KMS-11 (cell line): ENCODE measurements at regions not wholly inside any gene's neighbourhood (a gene's known extent, or its start where the extent isn't known, plus 50 kb on each side); places are given as distances from the start of the nearest gene placed in this dataset.

Experiments
- H2AFZ ChIP-seq: fragments of 200-600 bp; sonication (generic); 2 replicates; pipeline ENCODE4 v1.6.1; 2016; ENCODE audit warnings: antibody characterized with exemption, mixed run types, low read depth
- H3K27ac ChIP-seq: fragments of 200-600 bp; sonication (generic); 2 replicates; pipeline ENCODE4 v1.6.1; 2016; ENCODE audit warnings: mild to moderate bottlenecking, mixed run types
- H3K27me3 ChIP-seq: fragments of 200-600 bp; sonication (generic); 2 replicates; pipeline ENCODE4 v1.6.1; 2017; ENCODE audit warnings: mild to moderate bottlenecking, low read depth, mixed run types, moderate library complexity; ENCODE audit not compliant: insufficient read depth
- H3K36me3 ChIP-seq: fragments of 200-600 bp; sonication (generic); 2 replicates; pipeline ENCODE4 v1.6.1; 2017; ENCODE audit warnings: mild to moderate bottlenecking, mixed run types; ENCODE audit not compliant: insufficient read depth
- H3K4me1 ChIP-seq: fragments of 200-600 bp; sonication (generic); 2 replicates; pipeline ENCODE4 v1.6.1; 2016; ENCODE audit warnings: mild to moderate bottlenecking, low read depth, mixed run types; ENCODE audit not compliant: poor library complexity, severe bottlenecking
- H3K4me2 ChIP-seq: fragments of 200-600 bp; sonication (generic); 2 replicates; pipeline ENCODE4 v1.7.0; 2016; ENCODE audit warnings: mild to moderate bottlenecking, mixed run types
- H3K4me3 ChIP-seq: fragments of 200-600 bp; sonication (generic); IDR thresholded peaks from 2 replicates; pipeline ENCODE4 v1.6.1; 2017; ENCODE audit warnings: low read depth, low read length, mixed read lengths; ENCODE audit not compliant: insufficient read depth
- H3K79me2 ChIP-seq: fragments of 200-600 bp; sonication (generic); 2 replicates; pipeline ENCODE4 v1.6.1; 2016; ENCODE audit warnings: low read depth, mixed run types; ENCODE audit not compliant: insufficient read depth
- H3K9ac ChIP-seq: fragments of 200-600 bp; sonication (generic); 2 replicates; pipeline ENCODE4 v1.6.1; 2016; ENCODE audit warnings: mild to moderate bottlenecking, mixed run types
- H4K20me1 ChIP-seq: fragments of 200-600 bp; sonication (generic); 2 replicates; pipeline ENCODE4 v1.6.1; 2016; ENCODE audit warnings: mild to moderate bottlenecking, mixed run types; ENCODE audit not compliant: insufficient read depth
- CTCF ChIP-seq: fragments of 200-600 bp; sonication (generic); conservative IDR thresholded peaks from 2 replicates; pipeline ENCODE4 v1.6.1; 2017; ENCODE audit warnings: low read depth, mild to moderate bottlenecking, antibody characterized with exemption, low read length, moderate library complexity, mixed read lengths

GRCh38 chr5:126081209-126081608, 342.0 kb upstream of the GRAMD2B start:
- Histone ChIP-seq H3K27ac (no peak overlapping the region), H3K79me2 (no peaks in the 10 kb centered on the region), H3K4me2 (no peak overlapping the region), H2AFZ (no peak overlapping the region), H3K36me3 (no peaks in the 10 kb centered on the region), H4K20me1 (0 out of 2 replicates have a peak, but pooled peaks cover 3% of the 10 kb centered on the region), H3K27me3 (no peaks in the 10 kb centered on the region), H3K4me3 (no peak overlapping the region), H3K9ac (no peak overlapping the region), H3K4me1 (no peaks in the 10 kb centered on the region)
- TF ChIP-seq CTCF: no peak

- Histone ChIP-seq H3K27ac (no peak overlapping the region), H4K20me1 (no peaks in the 10 kb centered on the region), H3K36me3 (no peaks in the 10 kb centered on the region), H2AFZ (no peak overlapping the region), H3K27me3 (no peaks in the 10 kb centered on the region), H3K9ac (no peak overlapping the region), H3K79me2 (no peaks in the 10 kb centered on the region), H3K4me2 (no peak overlapping the region), H3K4me3 (no peak overlapping the region), H3K4me1 (no peaks in the 10 kb centered on the region)
- no peak for TF ChIP-seq CTCF
Measured at GRCh38 chr5:126093041-126093440, 330.2 kb upstream of the GRAMD2B start.

- Histone ChIP-seq H3K4me2 (no peak overlapping the region), H3K4me1 (no peaks in the 10 kb centered on the region), H3K4me3 (no peak overlapping the region), H3K27me3 (no peaks in the 10 kb centered on the region), H3K36me3 (no peaks in the 10 kb centered on the region), H2AFZ (no peak overlapping the region), H3K9ac (no peak overlapping the region), H3K27ac (no peak overlapping the region), H4K20me1 (no peaks in the 10 kb centered on the region), H3K79me2 (no peaks in the 10 kb centered on the region)
- TF ChIP-seq CTCF: no peak
Measured at GRCh38 chr5:126093718-126094117, 329.5 kb upstream of the GRAMD2B start.

GRCh38 chr5:126094991-126095390, 328.2 kb upstream of the GRAMD2B start:
- no peak overlapping the region for H3K4me3 ChIP-seq
- no peaks in the 10 kb centered on the region for H3K36me3 ChIP-seq
- H4K20me1 ChIP-seq: no peaks in the 10 kb centered on the region
- no peaks in the 10 kb centered on the region for H3K27me3 ChIP-seq
- H3K27ac ChIP-seq: no peak overlapping the region
- H3K9ac ChIP-seq: no peak overlapping the region
- H3K4me2 ChIP-seq: no peak overlapping the region
- no peak for TF ChIP-seq CTCF
- no peaks in the 10 kb centered on the region for H3K4me1 ChIP-seq
- no peak overlapping the region for H2AFZ ChIP-seq
- no peaks in the 10 kb centered on the region for H3K79me2 ChIP-seq
